ENCODE measurements at regions not wholly inside any gene's neighbourhood (a gene's known extent, or its start where the extent isn't known, plus 50 kb on each side); places are given as distances from the start of the nearest gene placed in this dataset.

DNA sequence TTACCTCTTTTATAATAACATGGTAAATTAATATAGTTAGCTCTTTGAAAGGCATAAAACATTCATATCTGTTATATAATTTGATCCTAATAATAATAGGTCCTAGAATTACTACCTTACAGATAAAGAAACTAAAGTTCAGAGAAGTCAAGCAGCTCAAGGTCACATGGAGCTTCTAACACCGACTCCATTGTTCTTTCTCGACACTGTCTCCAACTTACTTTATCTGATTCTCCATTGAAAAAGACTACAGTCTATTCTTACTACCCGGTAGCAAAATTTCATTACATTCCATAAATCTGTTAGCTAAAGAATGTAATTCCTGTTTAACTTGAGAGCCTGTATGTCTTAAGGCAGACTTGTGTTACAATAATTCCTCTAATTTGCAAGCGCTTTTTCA lies 96.3 kb upstream of the TMEM161B start:
- DNase-seq (ENCODE audit: low read depth): no peak

- DNase-seq (ENCODE audit: low read depth): no peak
These were observed 86.9 kb upstream of the TMEM161B start for GRCh38 chr5:88355490-88356050.

DNA sequence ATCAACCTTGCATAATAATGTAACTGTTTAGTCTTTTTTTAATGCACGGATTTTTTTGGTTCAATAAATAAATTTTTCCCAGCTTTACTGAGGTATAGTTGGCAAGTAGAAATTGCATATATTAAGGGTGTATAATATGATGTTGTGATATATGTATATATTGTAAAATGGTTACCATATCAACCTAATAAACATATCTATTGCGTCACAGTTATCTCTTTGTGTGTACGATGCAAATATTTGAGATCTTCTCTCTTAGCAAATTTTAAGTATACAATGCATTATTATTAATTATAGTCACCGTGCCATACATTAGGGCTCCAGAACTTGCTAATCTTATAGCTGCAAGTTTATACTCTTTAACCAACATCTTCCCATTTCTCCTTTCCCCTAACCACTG lies 57.2 kb upstream of the TMEM161B start:
- no peak for DNase-seq (ENCODE audit: low read depth)

GRCh38 chr5:88322785-88323184 lies 54.1 kb upstream of the TMEM161B start:
- no peak for DNase-seq (ENCODE audit: low read depth)

All from amniotic epithelial cell (primary cell).